ENCODE measurements at regions not wholly inside any gene's neighbourhood (a gene's known extent, or its start where the extent isn't known, plus 50 kb on each side); places are given as distances from the start of the nearest gene placed in this dataset.

DNA sequence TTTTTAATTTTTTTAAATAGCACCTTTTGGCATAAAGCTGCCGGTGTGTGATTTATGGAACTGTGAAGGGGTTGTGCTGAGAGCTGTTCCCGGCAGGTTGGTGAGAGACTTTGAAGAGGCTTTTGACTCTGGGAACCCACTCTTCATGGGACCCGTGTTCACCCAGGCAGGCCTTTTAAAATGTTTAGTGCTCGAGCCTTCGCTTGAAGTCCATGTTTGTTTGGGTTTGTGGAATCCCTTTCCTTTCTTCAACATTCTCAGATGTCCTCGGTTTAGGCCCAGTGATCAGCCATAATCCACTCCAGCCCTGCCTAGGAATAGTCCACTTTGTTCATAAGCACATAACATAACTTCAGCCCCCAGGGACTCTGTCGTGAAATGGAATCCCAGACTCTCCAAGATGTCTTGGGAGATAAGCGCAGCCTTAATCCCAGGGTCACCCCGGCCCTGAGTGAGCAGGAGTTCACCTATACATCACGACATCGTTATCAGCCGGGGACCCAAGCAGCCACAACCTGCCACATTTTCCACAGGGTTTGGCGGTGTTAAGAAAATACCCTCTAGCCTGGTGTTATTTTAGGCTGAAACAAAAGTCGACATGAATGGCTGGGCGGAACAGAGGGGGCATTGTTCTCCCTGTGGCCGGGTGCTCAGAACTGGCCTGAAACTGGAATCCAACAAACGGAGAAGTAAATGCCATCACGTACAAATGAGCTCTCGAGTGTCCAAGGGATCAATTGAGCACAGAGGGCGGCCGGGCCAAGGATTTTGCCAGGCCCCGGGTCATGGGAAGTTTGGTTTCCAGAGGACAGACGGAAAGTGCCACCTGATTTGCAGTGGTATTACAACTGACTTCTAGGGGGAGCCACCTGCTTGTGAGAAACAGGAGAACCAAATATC is 145.7 kb upstream of the IRX3 start:
- no peaks in the 10 kb centered on the region for H3K4me1 ChIP-seq (ENCODE audit: control insufficient read depth in 2 of 2, insufficient read depth in 2 of 2, low read length in 2 of 2)
- no peaks in the 10 kb centered on the region for H3K9me3 ChIP-seq (ENCODE audit: control insufficient read depth in 2 of 2, low read length in 2 of 2)
- no peak overlapping the region for H3K27ac ChIP-seq (ENCODE audit: low read depth in 2 of 2, low read length in 2 of 2)
- H3K9ac ChIP-seq (ENCODE audit: low read depth in 1 of 2, low read length in 2 of 2), result no peak overlapping the region
- H3K4me3 ChIP-seq (ENCODE audit: low read length in 2 of 2), result no peak overlapping the region
- peaks cover 0 to 17% of the 10 kb centered on the region in 2 donors for H3K27me3 ChIP-seq (ENCODE audit: control insufficient read depth in 2 of 2, insufficient read depth in 2 of 2, low read length in 2 of 2)
- H3K36me3 ChIP-seq (ENCODE audit: control insufficient read depth in 2 of 2, insufficient read depth in 2 of 2, low read length in 2 of 2), result no peaks in the 10 kb centered on the region

DNA sequence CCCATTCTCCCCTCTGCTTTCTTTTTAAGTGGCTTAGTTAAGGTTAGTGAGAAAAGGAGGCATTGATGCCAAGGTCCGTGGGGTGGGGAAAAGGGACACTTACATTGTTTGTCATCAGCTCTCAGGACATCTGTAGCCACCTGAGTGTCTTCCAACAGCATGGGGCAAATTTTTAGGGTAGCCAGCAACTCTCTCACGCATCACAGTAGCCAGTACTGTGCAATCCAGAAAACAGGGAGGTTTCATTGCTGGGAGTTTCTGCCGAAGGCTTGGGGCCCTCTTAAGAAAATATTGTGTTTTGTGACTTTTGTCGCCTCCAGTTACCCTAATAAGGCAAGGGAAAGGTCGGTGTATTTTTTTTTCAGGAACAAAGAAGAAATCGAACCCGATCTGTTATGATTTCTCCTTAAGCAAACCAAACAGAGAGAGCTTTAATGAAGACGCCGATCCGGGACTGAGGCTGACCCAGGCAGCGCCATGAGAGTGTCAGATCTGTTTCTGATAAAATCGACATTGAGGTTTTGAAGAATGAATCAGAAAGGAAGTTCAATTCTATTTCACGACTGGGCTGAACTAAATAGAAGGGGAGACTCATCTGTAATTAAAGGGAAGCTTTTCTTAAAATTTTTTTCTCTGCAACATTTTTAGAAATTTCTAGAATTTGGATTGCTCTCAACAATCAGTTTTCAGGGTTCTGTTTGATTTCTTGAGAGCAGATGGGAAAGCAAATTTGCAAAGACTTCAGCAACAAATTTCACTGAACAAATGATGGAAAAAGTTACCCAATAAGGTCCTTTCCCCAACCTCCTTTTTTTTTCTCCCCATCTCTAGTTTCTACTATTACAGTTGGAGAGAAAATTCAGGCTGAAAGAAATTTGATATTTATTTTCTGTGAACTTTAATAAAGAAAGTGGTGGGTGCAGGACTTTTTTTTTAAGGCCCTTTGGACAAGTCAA is 144.7 kb upstream of the IRX3 start:
- Histone ChIP-seq H3K9ac (ENCODE audit: low read depth in 1 of 2, low read length in 2 of 2) (no peak overlapping the region), H3K27me3 (ENCODE audit: control insufficient read depth in 2 of 2, insufficient read depth in 2 of 2, low read length in 2 of 2) (peaks cover 0 to 17% of the 10 kb centered on the region in 2 donors), H3K27ac (ENCODE audit: low read depth in 2 of 2, low read length in 2 of 2) (no peak overlapping the region), H3K9me3 (ENCODE audit: control insufficient read depth in 2 of 2, low read length in 2 of 2) (no peaks in the 10 kb centered on the region), H3K4me1 (ENCODE audit: control insufficient read depth in 2 of 2, insufficient read depth in 2 of 2, low read length in 2 of 2) (no peaks in the 10 kb centered on the region), H3K4me3 (ENCODE audit: low read length in 2 of 2) (no peak overlapping the region), H3K36me3 (ENCODE audit: control insufficient read depth in 2 of 2, insufficient read depth in 2 of 2, low read length in 2 of 2) (no peaks in the 10 kb centered on the region)

DNA sequence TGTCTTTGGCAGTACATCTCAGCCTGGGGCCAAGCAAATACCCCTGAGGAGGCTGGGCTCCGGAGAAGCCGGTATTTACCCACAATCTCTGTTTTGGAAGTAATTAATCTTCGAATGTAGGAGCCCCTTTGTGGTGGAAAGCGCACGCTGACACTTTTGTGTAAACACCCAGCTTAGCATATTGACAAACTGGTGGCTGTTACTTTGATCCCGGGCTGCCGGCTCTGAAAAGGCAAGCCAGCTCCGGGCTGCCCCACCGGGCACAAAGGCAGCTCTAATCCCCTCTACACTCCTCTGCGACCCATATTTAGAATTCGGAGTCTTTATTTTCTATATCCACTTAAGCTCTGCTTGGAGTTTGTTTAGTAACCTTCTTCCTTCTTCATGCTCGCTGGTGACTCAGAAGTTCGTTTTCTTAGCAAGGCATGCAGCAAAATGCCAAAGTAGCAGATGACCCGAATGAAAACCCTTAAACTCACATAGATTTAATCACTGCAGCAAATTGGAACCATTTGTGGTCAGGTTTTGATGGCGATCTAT is 144.0 kb upstream of the IRX3 start:
- Histone ChIP-seq H3K27me3 (ENCODE audit: control insufficient read depth in 2 of 2, insufficient read depth in 2 of 2, low read length in 2 of 2) (peaks cover 0 to 18% of the 10 kb centered on the region in 2 donors), H3K36me3 (ENCODE audit: control insufficient read depth in 2 of 2, insufficient read depth in 2 of 2, low read length in 2 of 2) (no peaks in the 10 kb centered on the region), H3K4me1 (ENCODE audit: control insufficient read depth in 2 of 2, insufficient read depth in 2 of 2, low read length in 2 of 2) (no peaks in the 10 kb centered on the region), H3K27ac (ENCODE audit: low read depth in 2 of 2, low read length in 2 of 2) (no peak overlapping the region), H3K9ac (ENCODE audit: low read depth in 1 of 2, low read length in 2 of 2) (no peak overlapping the region), H3K4me3 (ENCODE audit: low read length in 2 of 2) (no peak overlapping the region), H3K9me3 (ENCODE audit: control insufficient read depth in 2 of 2, low read length in 2 of 2) (no peaks in the 10 kb centered on the region)

DNA sequence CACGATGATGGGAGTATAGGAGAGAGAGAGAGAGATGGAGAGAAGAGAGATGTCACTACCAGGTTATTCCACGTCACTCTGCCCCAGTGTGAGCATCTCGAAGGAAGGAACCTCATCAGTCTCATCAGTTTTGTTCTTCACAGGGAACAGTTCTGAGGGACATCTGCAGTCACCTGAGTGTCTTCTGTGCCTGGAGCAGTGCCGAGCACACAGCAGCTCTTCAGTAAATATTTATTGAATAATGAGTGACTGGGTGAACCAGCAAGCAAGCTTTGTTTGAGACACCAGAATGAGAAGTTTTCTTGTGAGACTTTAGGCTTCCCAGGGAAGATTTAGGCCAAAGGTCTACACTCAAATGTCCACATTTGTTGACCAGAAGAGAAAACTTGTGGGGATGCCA is 142.4 kb upstream of the IRX3 start:
- Histone ChIP-seq H3K4me3 (ENCODE audit: low read length in 2 of 2) (no peak overlapping the region), H3K4me1 (ENCODE audit: control insufficient read depth in 2 of 2, insufficient read depth in 2 of 2, low read length in 2 of 2) (no peaks in the 10 kb centered on the region), H3K9me3 (ENCODE audit: control insufficient read depth in 2 of 2, low read length in 2 of 2) (no peaks in the 10 kb centered on the region), H3K27me3 (ENCODE audit: control insufficient read depth in 2 of 2, insufficient read depth in 2 of 2, low read length in 2 of 2) (peaks cover 0 to 16% of the 10 kb centered on the region in 2 donors), H3K27ac (ENCODE audit: low read depth in 2 of 2, low read length in 2 of 2) (no peak overlapping the region), H3K9ac (ENCODE audit: low read depth in 1 of 2, low read length in 2 of 2) (no peak overlapping the region), H3K36me3 (ENCODE audit: control insufficient read depth in 2 of 2, insufficient read depth in 2 of 2, low read length in 2 of 2) (no peaks in the 10 kb centered on the region)

DNA sequence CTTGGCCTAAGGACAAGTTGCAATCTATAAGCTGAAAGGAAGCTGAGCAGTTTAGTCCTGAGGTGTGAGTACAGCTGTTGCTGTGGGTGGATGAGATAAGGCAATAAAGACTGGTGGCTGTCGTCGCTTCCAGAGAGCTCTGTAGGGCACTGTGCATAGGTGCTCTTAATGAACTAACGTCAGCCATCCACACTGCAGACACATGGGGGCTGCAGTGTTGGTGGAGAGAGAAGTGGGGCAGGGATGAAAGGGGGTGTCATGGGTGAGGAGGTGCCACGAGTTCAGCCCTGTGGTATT is 139.9 kb upstream of the IRX3 start:
- Histone ChIP-seq H3K36me3 (ENCODE audit: control insufficient read depth in 2 of 2, insufficient read depth in 2 of 2, low read length in 2 of 2) (no peaks in the 10 kb centered on the region), H3K9me3 (ENCODE audit: control insufficient read depth in 2 of 2, low read length in 2 of 2) (no peaks in the 10 kb centered on the region), H3K4me1 (ENCODE audit: control insufficient read depth in 2 of 2, insufficient read depth in 2 of 2, low read length in 2 of 2) (no peaks in the 10 kb centered on the region), H3K27ac (ENCODE audit: low read depth in 2 of 2, low read length in 2 of 2) (no peak overlapping the region), H3K4me3 (ENCODE audit: low read length in 2 of 2) (no peak overlapping the region), H3K27me3 (ENCODE audit: control insufficient read depth in 2 of 2, insufficient read depth in 2 of 2, low read length in 2 of 2) (peaks cover 0 to 16% of the 10 kb centered on the region in 2 donors), H3K9ac (ENCODE audit: low read depth in 1 of 2, low read length in 2 of 2) (no peak overlapping the region)

DNA sequence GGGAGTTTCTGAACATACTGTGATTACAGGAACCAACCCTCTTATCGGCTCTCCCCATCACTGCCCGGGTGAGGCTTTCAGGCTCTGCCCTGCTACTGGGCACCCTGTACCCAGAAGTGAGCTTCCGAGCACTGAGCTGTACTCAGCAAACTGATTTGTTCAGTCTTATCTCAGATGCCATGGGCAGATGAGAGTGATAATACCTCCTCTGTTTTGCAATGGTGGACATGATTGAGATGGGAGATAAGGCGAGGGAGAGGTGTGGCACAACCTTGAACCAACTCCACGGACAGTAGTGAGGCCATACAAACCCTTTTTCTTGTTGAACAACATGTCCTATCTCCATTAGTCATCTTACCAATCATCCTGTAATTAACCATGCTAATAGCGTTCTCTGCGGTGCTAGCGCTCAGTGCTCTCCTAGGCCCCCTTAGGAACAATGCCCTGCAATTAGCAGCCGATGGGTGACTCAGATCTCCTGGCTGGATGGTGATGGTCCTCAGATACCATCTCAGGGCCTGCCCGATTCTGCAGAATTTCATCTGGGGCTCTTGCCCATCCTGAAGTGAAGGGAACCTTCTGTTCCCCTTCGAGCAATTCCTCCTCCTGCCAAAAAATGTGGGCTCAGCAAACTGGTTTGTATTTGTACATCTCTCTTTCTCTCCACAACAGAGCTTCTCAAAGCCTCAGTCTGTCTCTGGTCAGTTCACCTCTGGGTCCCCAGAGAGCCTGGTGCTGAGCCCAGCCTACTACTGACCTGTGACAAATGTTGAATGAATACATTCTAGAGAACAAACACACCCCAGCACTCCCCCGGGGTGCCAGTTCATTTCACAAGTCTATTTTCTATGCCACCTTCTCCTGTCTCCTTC is 139.3 kb upstream of the IRX3 start:
- no peak overlapping the region for H3K9ac ChIP-seq (ENCODE audit: low read depth in 1 of 2, low read length in 2 of 2)
- peaks cover 0 to 12% of the 10 kb centered on the region in 2 donors for H3K27me3 ChIP-seq (ENCODE audit: control insufficient read depth in 2 of 2, insufficient read depth in 2 of 2, low read length in 2 of 2)
- no peaks in the 10 kb centered on the region for H3K9me3 ChIP-seq (ENCODE audit: control insufficient read depth in 2 of 2, low read length in 2 of 2)
- no peak overlapping the region for H3K4me3 ChIP-seq (ENCODE audit: low read length in 2 of 2)
- no peak overlapping the region for H3K27ac ChIP-seq (ENCODE audit: low read depth in 2 of 2, low read length in 2 of 2)
- H3K4me1 ChIP-seq (ENCODE audit: control insufficient read depth in 2 of 2, insufficient read depth in 2 of 2, low read length in 2 of 2), result no peaks in the 10 kb centered on the region
- H3K36me3 ChIP-seq (ENCODE audit: control insufficient read depth in 2 of 2, insufficient read depth in 2 of 2, low read length in 2 of 2), result no peaks in the 10 kb centered on the region

DNA sequence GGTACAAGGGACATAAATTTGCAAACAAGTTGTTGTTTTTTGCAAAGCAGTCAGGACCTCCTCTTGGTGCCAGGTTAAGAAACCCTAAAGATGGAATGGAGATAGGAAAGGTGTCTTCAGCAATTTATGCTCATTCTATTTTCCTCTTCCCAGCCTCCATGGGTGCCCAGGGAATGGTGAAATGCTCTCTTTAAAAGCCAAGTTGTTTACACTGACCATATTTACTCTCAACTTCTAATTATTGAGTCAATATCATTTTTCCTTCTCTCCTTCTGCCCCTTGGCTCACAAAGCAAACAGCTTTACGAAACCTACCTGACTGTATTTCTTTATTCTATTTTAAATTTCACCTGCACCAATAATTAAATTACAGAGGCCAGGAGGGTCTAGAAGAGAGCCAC is 138.5 kb upstream of the IRX3 start:
- H3K27ac ChIP-seq (ENCODE audit: low read depth in 2 of 2, low read length in 2 of 2), result no peak overlapping the region
- no peak overlapping the region for H3K4me3 ChIP-seq (ENCODE audit: low read length in 2 of 2)
- no peaks in the 10 kb centered on the region for H3K9me3 ChIP-seq (ENCODE audit: control insufficient read depth in 2 of 2, low read length in 2 of 2)
- H3K4me1 ChIP-seq (ENCODE audit: control insufficient read depth in 2 of 2, insufficient read depth in 2 of 2, low read length in 2 of 2), result no peaks in the 10 kb centered on the region
- no peaks in the 10 kb centered on the region for H3K36me3 ChIP-seq (ENCODE audit: control insufficient read depth in 2 of 2, insufficient read depth in 2 of 2, low read length in 2 of 2)
- H3K9ac ChIP-seq (ENCODE audit: low read depth in 1 of 2, low read length in 2 of 2), result no peak overlapping the region
- peaks cover 0 to 4% of the 10 kb centered on the region in 2 donors for H3K27me3 ChIP-seq (ENCODE audit: control insufficient read depth in 2 of 2, insufficient read depth in 2 of 2, low read length in 2 of 2)

DNA sequence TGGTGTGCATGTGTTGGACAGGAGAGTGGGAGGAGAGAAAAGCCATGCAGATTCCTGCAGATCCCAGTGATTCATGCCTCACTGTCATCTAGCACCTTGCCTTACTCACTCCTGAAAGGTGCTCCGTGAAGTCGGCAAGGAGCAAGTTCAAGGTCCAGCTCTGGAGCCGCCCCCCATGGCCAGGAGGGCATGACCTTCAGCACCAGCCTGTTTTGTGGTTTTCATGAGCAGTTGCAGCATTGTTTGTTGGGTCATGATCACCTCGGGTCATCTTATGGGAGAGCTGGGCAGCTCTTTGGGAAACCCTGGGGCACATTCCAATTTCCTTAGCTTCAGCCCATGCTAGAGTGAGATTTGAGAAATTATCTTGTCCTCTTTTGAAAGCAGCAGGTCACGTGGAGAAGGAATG is 137.5 kb upstream of the IRX3 start:
- H3K9me3 ChIP-seq (ENCODE audit: control insufficient read depth in 2 of 2, low read length in 2 of 2), result no peaks in the 10 kb centered on the region
- H3K36me3 ChIP-seq (ENCODE audit: control insufficient read depth in 2 of 2, insufficient read depth in 2 of 2, low read length in 2 of 2), result no peaks in the 10 kb centered on the region
- no peak overlapping the region for H3K27ac ChIP-seq (ENCODE audit: low read depth in 2 of 2, low read length in 2 of 2)
- no peak overlapping the region for H3K4me3 ChIP-seq (ENCODE audit: low read length in 2 of 2)
- peaks cover 0 to 4% of the 10 kb centered on the region in 2 donors for H3K27me3 ChIP-seq (ENCODE audit: control insufficient read depth in 2 of 2, insufficient read depth in 2 of 2, low read length in 2 of 2)
- H3K9ac ChIP-seq (ENCODE audit: low read depth in 1 of 2, low read length in 2 of 2), result no peak overlapping the region
- H3K4me1 ChIP-seq (ENCODE audit: control insufficient read depth in 2 of 2, insufficient read depth in 2 of 2, low read length in 2 of 2), result no peaks in the 10 kb centered on the region

DNA sequence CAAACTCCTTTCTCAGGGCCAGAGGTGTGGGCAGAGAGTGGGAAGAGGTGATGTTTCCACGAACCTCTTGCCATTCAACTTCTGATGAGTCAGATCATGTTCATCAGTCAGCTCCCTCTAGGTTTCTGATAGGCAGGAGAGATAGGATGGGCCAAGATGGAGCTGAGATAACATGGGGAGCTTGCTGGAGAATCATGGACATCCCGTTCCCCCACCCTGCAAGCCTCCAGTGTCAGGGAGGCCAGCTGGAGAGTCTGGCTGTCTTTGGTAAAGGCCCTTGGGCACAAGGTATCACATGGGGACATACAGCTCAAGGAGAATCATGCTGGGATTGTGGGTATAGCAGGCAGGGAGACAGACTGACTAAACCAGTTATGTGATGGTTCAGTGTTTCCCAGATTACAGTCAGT is 136.0 kb upstream of the IRX3 start:
- Histone ChIP-seq H3K27me3 (ENCODE audit: control insufficient read depth in 2 of 2, insufficient read depth in 2 of 2, low read length in 2 of 2) (peaks cover 0 to 2% of the 10 kb centered on the region in 2 donors), H3K4me1 (ENCODE audit: control insufficient read depth in 2 of 2, insufficient read depth in 2 of 2, low read length in 2 of 2) (no peaks in the 10 kb centered on the region), H3K27ac (ENCODE audit: low read depth in 2 of 2, low read length in 2 of 2) (no peak overlapping the region)

More for the DNA sequence above, 136.0 kb upstream of the IRX3 start:
- Histone ChIP-seq H3K9ac (ENCODE audit: low read depth in 1 of 2, low read length in 2 of 2) (no peak overlapping the region), H3K4me3 (ENCODE audit: low read length in 2 of 2) (no peak overlapping the region), H3K9me3 (ENCODE audit: control insufficient read depth in 2 of 2, low read length in 2 of 2) (no peaks in the 10 kb centered on the region), H3K36me3 (ENCODE audit: control insufficient read depth in 2 of 2, insufficient read depth in 2 of 2, low read length in 2 of 2) (no peaks in the 10 kb centered on the region)
